B cell (primary cell): ENCODE measurements at regions not wholly inside any gene's neighbourhood (a gene's known extent, or its start where the extent isn't known, plus 50 kb on each side); places are given as distances from the start of the nearest gene placed in this dataset.

Experiments used
- ATAC-seq: fragments of 200-7000 bp; cut with Tn5 transposase; one replicate; pipeline ENCODE4 v1.10.0; 2021; ENCODE audit warnings: low read depth, mild to moderate bottlenecking, moderate number of reproducible peaks, moderate library complexity
- CTCF ChIA-PET: fragments of 350-600 bp; sonication (Branson Sonifier 250); formaldehyde crosslinking; loops from one replicate; lab custom pipeline; 2021; ENCODE audit warnings: antibody characterized with exemption, inconsistent platforms; lab: Charles Lee
- POLR2A ChIA-PET: fragments of 350-600 bp; sonication (Branson Sonifier 250); formaldehyde crosslinking; loops from one replicate; lab custom pipeline; 2021; ENCODE audit warnings: antibody characterized with exemption; lab: Charles Lee
- DNase-seq: peaks from one replicate; pipeline ENCODE4 v3.0.0; 2013
- H2AFZ ChIP-seq: 2 replicates; pipeline ENCODE4 v1.6.1; 2012; ENCODE audit warnings: mild to moderate bottlenecking, low read depth, low read length; ENCODE audit not compliant: insufficient read depth, poor library complexity, severe bottlenecking
- H3K27ac ChIP-seq, 2 donors: 1 replicate in 1 of 2; 2 replicates in 1 of 2; pipeline ENCODE4 v1.5.1; 2012 to 2013; ENCODE audit warnings: low read length in 2 of 2, mild to moderate bottlenecking in 2 of 2, moderate library complexity in 1 of 2
- H3K27me3 ChIP-seq, 4 experiments: fragments of 200-600 bp in 1 of 4; sonication (generic) in 1 of 4; replicated peaks in 1 of 4; 1 replicate in 2 of 4; 2 replicates in 2 of 4; pipeline versions ENCODE4 v1.6.1 to v1.7.0; 2013 to 2016; ENCODE audit warnings: low read length in 3 of 4, mild to moderate bottlenecking in 2 of 4, mixed read lengths in 1 of 4, moderate library complexity in 1 of 4; ENCODE audit not compliant: insufficient read depth in 4 of 4, control insufficient read depth in 3 of 4; ENCODE audit errors: control extremely low read depth in 1 of 4
- H3K36me3 ChIP-seq, 2 experiments: replicated peaks in 1 of 2; 1 replicate in 1 of 2; 2 replicates in 1 of 2; pipeline versions ENCODE4 v1.6.1 to v1.7.1; 2013; ENCODE audit warnings: low read length in 1 of 2; ENCODE audit not compliant: insufficient read depth in 2 of 2, control insufficient read depth in 1 of 2; ENCODE audit errors: control extremely low read depth in 1 of 2, extremely low read depth in 1 of 2
- H3K4me1 ChIP-seq, 2 donors: fragments of 200-600 bp in 1 of 2; sonication (generic) in 1 of 2; 1 replicate in 1 of 2; 2 replicates in 1 of 2; pipeline versions ENCODE4 v1.5.1 to v1.6.1; 2013 to 2017; ENCODE audit warnings: low read length in 2 of 2; ENCODE audit not compliant: control insufficient read depth in 2 of 2, insufficient read depth in 2 of 2
- H3K4me2 ChIP-seq: replicated peaks from 2 replicates; pipeline ENCODE3; 2012; ENCODE audit warnings: mild to moderate bottlenecking, low read depth, low read length; ENCODE audit not compliant: poor library complexity, severe bottlenecking
- H3K4me3 ChIP-seq, 5 experiments: fragments of 200-600 bp in 1 of 5; sonication (generic) in 1 of 5; 1 replicate in 3 of 5; 2 replicates in 2 of 5; pipeline versions ENCODE4 v1.5.1 to v1.7.0; 2011 to 2016; ENCODE audit warnings: low read length in 4 of 5, mild to moderate bottlenecking in 4 of 5, low read depth in 2 of 5, control low read depth in 1 of 5, moderate library complexity in 1 of 5; ENCODE audit not compliant: insufficient read depth in 1 of 5; ENCODE audit errors: control extremely low read depth in 1 of 5, extremely low read depth in 1 of 5
- H3K79me2 ChIP-seq: fragments of 200-600 bp; sonication (generic); one replicate; pipeline ENCODE4 v1.6.0; 2016; ENCODE audit warnings: low read length; ENCODE audit not compliant: control insufficient read depth, insufficient read depth
- H3K9ac ChIP-seq: fragments of 200-600 bp; sonication (generic); 2 replicates; pipeline ENCODE4 v1.6.1; 2017; ENCODE audit warnings: mild to moderate bottlenecking, low read length, moderate library complexity
- H3K9me3 ChIP-seq, 3 donors: one replicate each; pipeline versions ENCODE4 v1.6.1 to v1.7.1; 2013; ENCODE audit warnings: low read length in 2 of 3; ENCODE audit not compliant: control insufficient read depth in 2 of 3, insufficient read depth in 1 of 3; ENCODE audit errors: control extremely low read depth in 1 of 3
- H4K20me1 ChIP-seq: 2 replicates; pipeline ENCODE4 v1.6.0; 2012; ENCODE audit warnings: mild to moderate bottlenecking, low read length; ENCODE audit not compliant: insufficient read depth, control insufficient read depth, poor library complexity, severe bottlenecking
- H3K27ac Mint-ChIP-seq: one replicate; pipeline ENCODE4 v1.8.0; 2021; ENCODE audit warnings: mixed read lengths
- H3K27me3 Mint-ChIP-seq: one replicate; pipeline ENCODE4 v1.8.0; 2021; ENCODE audit warnings: mixed read lengths
- H3K4me1 Mint-ChIP-seq: one replicate; pipeline ENCODE4 v1.8.0; 2021; ENCODE audit warnings: mixed read lengths
- H3K4me3 Mint-ChIP-seq: one replicate; pipeline ENCODE4 v1.8.0; 2021; ENCODE audit warnings: mixed read lengths
- H3K9me3 Mint-ChIP-seq: one replicate; pipeline ENCODE4 v1.8.0; 2022; ENCODE audit warnings: mixed read lengths; ENCODE audit not compliant: insufficient read depth
- CTCF ChIP-seq: fragments of 200-600 bp; IDR thresholded peaks from one replicate; pipeline ENCODE4 v1.8.0; 2022; ENCODE audit warnings: antibody characterized with exemption, mild to moderate bottlenecking
- EZH2 ChIP-seq: IDR thresholded peaks from 2 replicates; pipeline ENCODE4 v1.6.1; 2012; ENCODE audit warnings: borderline replicate concordance, low read depth, mild to moderate bottlenecking, moderate library complexity, low read length; ENCODE audit not compliant: insufficient read depth, poor library complexity, severe bottlenecking
- WGBS: methylation state at CpG from one replicate; pipeline ENCODE4 v1.1.5; 2013; ENCODE audit warnings: missing lambda C conversion rate; ENCODE audit not compliant: insufficient coverage; 5-methylcytosine and 5-hydroxymethylcytosine counted together
- intact Hi-C: fragments of 100-400 bp; cut with micrococcal nuclease; formaldehyde crosslinking; loops from one replicate; pipeline ENCODE4 v1.10.0; 2022

GRCh38 chr12:33313476-33313875, 126.1 kb downstream of the SYT10 start:
- Mint-ChIP-seq H3K9me3 (peaks cover 2% of the 10 kb centered on the region), H3K4me3 (no peak overlapping the region), H3K27me3 (no peaks in the 10 kb centered on the region), H3K27ac (no peak overlapping the region), H3K4me1 (no peaks in the 10 kb centered on the region)
- Histone ChIP-seq H3K27me3 (no peaks in the 10 kb centered on the region), H3K9me3 (peaks cover 0 to 12% (median 3%) of the 10 kb centered on the region in 3 donors), H3K4me1 (no peaks in the 10 kb centered on the region), H2AFZ (no peak overlapping the region), H3K9ac (no peak overlapping the region), H3K4me3 (no peak overlapping the region), H3K4me2 (no peak overlapping the region), H4K20me1 (no peaks in the 10 kb centered on the region), H3K36me3 (no peaks in the 10 kb centered on the region), H3K27ac (no peak overlapping the region), H3K79me2 (no peaks in the 10 kb centered on the region)
- POLR2A ChIA-PET = no interaction called here
- intact Hi-C loops = no loop called here
- ATAC-seq (no peak), DNase-seq (no peak)
- TF ChIP-seq CTCF = no peak
- CTCF ChIA-PET = no interaction called here

DNA sequence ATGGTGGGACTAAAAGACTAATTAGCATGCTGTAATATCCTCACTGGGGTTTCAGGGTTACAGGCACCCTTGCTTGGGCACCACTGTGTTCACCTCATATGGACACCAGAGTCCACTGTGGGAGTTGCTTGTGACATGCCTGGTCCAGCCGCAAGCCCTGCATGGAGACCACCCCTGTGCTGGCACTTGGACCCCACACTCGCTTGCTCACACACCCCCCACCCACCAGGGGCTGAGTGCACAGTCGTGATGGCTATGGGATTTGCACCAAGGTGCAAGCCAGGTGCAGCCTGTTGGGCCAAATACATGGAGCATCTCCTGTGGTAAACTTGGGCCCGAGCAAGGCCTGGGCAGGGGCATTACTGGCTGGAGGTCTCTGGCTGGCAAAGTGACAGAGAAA, 129.1 kb downstream of the SYT10 start:
- H3K79me2 ChIP-seq = no peaks in the 10 kb centered on the region

More for the DNA sequence above, 129.1 kb downstream of the SYT10 start:
- H3K4me3 ChIP-seq = no peak overlapping the region
- Mint-ChIP-seq H3K4me3 (no peak overlapping the region), H3K9me3 (no peaks in the 10 kb centered on the region), H3K27me3 (no peaks in the 10 kb centered on the region), H3K4me1 (no peaks in the 10 kb centered on the region), H3K27ac (no peak overlapping the region)
- H3K27me3 ChIP-seq = no peaks in the 10 kb centered on the region
- ATAC-seq (no peak), DNase-seq (no peak)
- no peak overlapping the region for H2AFZ ChIP-seq
- no peaks in the 10 kb centered on the region for H4K20me1 ChIP-seq
- intact Hi-C loops = no loop called here
- WGBS = 100% methylated on average over 3 of the region's 4 CpGs
- H3K4me1 ChIP-seq = no peaks in the 10 kb centered on the region
- POLR2A ChIA-PET = no interaction called here
- peaks cover 0 to 12% (median 3%) of the 10 kb centered on the region in 3 donors for H3K9me3 ChIP-seq
- CTCF ChIA-PET = no interaction called here
- no peaks in the 10 kb centered on the region for H3K36me3 ChIP-seq
- H3K9ac ChIP-seq = no peak overlapping the region
- H3K27ac ChIP-seq = no peak overlapping the region
- TF ChIP-seq EZH2 = no peak
- H3K4me2 ChIP-seq = no peak overlapping the region
